ENCODE measurements at regions not wholly inside any gene's neighbourhood (a gene's known extent, or its start where the extent isn't known, plus 50 kb on each side); places are given as distances from the start of the nearest gene placed in this dataset.

DNA sequence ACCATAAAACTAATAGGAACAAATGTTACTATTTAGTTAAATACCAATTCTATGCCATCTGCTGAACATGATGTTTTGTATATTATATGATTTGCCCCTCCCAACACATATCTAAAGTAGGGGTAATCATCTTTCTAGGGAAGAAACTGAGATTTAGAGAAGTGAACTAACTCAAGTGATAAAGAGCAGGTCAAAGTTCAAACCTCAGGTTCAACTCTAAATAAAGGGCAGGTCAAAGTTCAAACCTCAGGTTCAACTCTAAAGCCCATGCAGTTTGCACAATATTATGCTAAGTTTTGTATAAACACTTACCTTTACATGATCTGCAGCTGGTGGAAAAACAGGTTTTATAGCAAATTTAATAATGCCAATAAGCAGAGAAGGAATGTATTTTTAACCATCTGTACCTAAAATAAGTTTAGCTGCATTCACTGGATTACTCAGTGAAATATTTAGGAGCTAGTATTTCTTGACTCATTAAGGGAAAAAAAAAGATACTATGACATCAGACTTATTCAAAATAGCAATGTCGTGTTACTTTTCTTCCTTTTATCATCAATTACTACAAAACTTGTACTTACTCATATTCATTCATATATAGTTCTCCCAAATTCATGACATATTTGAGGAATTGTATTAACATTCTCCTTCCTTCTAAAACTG lies 1194.3 kb upstream of the CELF2 start:
- no peak for ATAC-seq
- no peaks in the 10 kb centered on the region for H3K27me3 ChIP-seq (ENCODE audit: control insufficient read depth, insufficient read depth, low read length)
- Mint-ChIP-seq H3K4me3 (no peak overlapping the region), H3K9me3 (peaks cover 4 to 6% of the 10 kb centered on the region in 2 donors), H3K27me3 (ENCODE audit: low read depth in 2 of 2) (no peaks in the 10 kb centered on the region), H3K27ac (no peak overlapping the region), H3K36me3 (no peaks in the 10 kb centered on the region), H3K4me1 (no peaks in the 10 kb centered on the region)
- no peak overlapping the region for H3K4me3 ChIP-seq (ENCODE audit: low read length)
- DNase-seq = no peak
- TF ChIP-seq, protein P1, sequence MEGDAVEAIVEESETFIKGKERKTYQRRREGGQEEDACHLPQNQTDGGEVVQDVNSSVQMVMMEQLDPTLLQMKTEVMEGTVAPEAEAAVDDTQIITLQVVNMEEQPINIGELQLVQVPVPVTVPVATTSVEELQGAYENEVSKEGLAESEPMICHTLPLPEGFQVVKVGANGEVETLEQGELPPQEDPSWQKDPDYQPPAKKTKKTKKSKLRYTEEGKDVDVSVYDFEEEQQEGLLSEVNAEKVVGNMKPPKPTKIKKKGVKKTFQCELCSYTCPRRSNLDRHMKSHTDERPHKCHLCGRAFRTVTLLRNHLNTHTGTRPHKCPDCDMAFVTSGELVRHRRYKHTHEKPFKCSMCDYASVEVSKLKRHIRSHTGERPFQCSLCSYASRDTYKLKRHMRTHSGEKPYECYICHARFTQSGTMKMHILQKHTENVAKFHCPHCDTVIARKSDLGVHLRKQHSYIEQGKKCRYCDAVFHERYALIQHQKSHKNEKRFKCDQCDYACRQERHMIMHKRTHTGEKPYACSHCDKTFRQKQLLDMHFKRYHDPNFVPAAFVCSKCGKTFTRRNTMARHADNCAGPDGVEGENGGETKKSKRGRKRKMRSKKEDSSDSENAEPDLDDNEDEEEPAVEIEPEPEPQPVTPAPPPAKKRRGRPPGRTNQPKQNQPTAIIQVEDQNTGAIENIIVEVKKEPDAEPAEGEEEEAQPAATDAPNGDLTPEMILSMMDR (IDR thresholded peaks at IDR 0.05) = no peak
- H3K9me3 ChIP-seq (ENCODE audit: control insufficient read depth, insufficient read depth, low read length) = peaks cover 7% of the 10 kb centered on the region
- intact Hi-C loops (cut with micrococcal nuclease) = no loop called here
- H3K27ac ChIP-seq (ENCODE audit: low read length) = no peak overlapping the region
- no peaks in the 10 kb centered on the region for H3K4me1 ChIP-seq (ENCODE audit: control insufficient read depth, insufficient read depth, low read length)
- no peaks in the 10 kb centered on the region for H3K36me3 ChIP-seq (ENCODE audit: control insufficient read depth, insufficient read depth, low read length)
- 83% methylated on average over 1 of the region's 1 CpG for WGBS (ENCODE audit: insufficient coverage)

DNA sequence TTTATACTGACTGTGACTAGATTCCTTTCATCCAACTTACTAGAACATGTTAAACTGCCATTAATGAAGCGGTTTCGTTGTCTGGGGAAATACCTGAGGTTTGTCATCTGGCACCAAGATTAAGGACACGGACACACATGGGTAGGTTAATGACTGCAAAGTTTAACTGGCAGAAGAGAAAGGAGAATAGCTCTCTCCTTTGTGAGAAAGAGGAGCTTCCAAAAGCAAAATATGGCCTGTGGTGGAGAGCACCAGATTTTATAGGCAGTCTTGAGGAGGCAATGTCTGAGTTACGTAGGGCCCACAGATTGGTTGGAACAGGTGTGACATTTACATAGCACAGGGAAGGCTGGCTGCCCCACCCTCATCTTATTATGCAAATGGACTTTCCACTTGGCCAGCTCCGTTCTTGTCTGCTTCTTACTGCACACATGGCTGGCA lies 1193.0 kb upstream of the CELF2 start:
- H3K27ac ChIP-seq (ENCODE audit: low read length) = no peak overlapping the region
- 84% methylated on average over 5 of the region's 5 CpGs for WGBS (ENCODE audit: insufficient coverage)
- H3K9me3 ChIP-seq (ENCODE audit: control insufficient read depth, insufficient read depth, low read length) = peaks cover 3% of the 10 kb centered on the region
- no peaks in the 10 kb centered on the region for H3K27me3 Mint-ChIP-seq (ENCODE audit: low read depth in 2 of 2)
- ATAC-seq (no peak), DNase-seq (no peak)
- no peaks in the 10 kb centered on the region for H3K36me3 ChIP-seq (ENCODE audit: control insufficient read depth, insufficient read depth, low read length)
- H3K27ac Mint-ChIP-seq = no peak overlapping the region
- intact Hi-C loops (cut with micrococcal nuclease) = no loop called here
- H3K4me1 ChIP-seq (ENCODE audit: control insufficient read depth, insufficient read depth, low read length) = no peaks in the 10 kb centered on the region
- peaks cover 4% of the 10 kb centered on the region in 2 donors for H3K9me3 Mint-ChIP-seq
- TF ChIP-seq, protein P1 (IDR thresholded peaks at IDR 0.05) = no peak
- no peaks in the 10 kb centered on the region for H3K27me3 ChIP-seq (ENCODE audit: control insufficient read depth, insufficient read depth, low read length)
- no peaks in the 10 kb centered on the region for H3K4me1 Mint-ChIP-seq
- no peak overlapping the region for H3K4me3 Mint-ChIP-seq
- H3K36me3 Mint-ChIP-seq = no peaks in the 10 kb centered on the region
- no peak overlapping the region for H3K4me3 ChIP-seq (ENCODE audit: low read length)

DNA sequence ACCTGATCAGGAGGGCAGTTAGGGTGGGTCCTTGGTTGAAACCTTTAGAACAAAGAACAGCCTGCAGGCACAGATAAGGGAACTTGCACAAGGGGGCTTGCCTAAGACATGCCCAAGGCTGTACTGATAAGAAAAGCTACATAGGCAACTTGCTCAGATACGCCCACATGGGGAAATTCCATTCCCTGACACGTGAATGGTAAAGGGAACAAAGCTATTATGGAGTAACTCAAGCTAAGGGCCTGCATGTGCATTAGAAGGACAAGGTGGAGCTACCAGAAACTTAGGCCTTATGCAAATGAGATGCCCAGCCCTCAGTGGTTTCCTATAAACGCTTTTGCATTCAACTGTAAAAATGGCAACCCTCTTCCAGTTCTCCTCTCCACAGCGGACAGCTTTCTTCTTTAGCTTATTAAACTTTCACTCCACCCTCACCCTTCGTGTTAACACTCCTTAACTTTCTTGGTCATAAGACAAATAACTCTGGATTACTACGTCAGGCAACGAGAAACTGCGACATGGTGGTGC lies 1192.1 kb upstream of the CELF2 start:
- Mint-ChIP-seq H3K4me3 (no peak overlapping the region), H3K9me3 (peaks cover 4% of the 10 kb centered on the region in 2 donors), H3K4me1 (no peaks in the 10 kb centered on the region), H3K27me3 (ENCODE audit: low read depth in 2 of 2) (no peaks in the 10 kb centered on the region), H3K27ac (no peak overlapping the region), H3K36me3 (no peaks in the 10 kb centered on the region)
- Histone ChIP-seq H3K9me3 (ENCODE audit: control insufficient read depth, insufficient read depth, low read length) (peaks cover 3% of the 10 kb centered on the region), H3K4me3 (ENCODE audit: low read length) (no peak overlapping the region), H3K4me1 (ENCODE audit: control insufficient read depth, insufficient read depth, low read length) (no peaks in the 10 kb centered on the region), H3K27me3 (ENCODE audit: control insufficient read depth, insufficient read depth, low read length) (no peaks in the 10 kb centered on the region), H3K27ac (ENCODE audit: low read length) (no peak overlapping the region), H3K36me3 (ENCODE audit: control insufficient read depth, insufficient read depth, low read length) (no peaks in the 10 kb centered on the region)
- 80% methylated on average over 5 of the region's 8 CpGs for WGBS (ENCODE audit: insufficient coverage)
- ATAC-seq (peak in 1 of 3 donors; percentile 50), DNase-seq (no peak)
- TF ChIP-seq, protein P1 (IDR thresholded peaks at IDR 0.05) = no peak
- intact Hi-C loops (cut with micrococcal nuclease) = no loop called here

DNA sequence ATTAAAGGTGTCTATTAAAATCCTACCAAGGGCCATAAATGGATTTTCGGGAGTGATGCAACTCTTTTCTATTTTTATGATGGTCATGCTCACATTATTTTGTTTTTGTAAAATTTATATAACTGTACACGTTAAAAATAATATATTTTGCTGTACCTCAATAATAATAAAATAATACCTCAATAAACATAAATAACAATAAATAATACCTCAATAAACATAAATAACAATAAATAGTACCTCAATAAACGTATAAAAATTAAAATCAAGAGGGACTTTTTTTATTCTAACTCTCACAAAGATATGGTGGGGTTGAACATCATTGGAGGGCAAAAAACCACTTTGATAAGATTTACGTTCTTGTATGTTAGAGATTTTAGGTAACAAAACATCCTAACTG lies 1189.6 kb upstream of the CELF2 start:
- no peak for DNase-seq
- no peak for ATAC-seq
- H3K36me3 Mint-ChIP-seq = no peaks in the 10 kb centered on the region
- H3K36me3 ChIP-seq (ENCODE audit: control insufficient read depth, insufficient read depth, low read length) = no peaks in the 10 kb centered on the region
- H3K9me3 ChIP-seq (ENCODE audit: control insufficient read depth, insufficient read depth, low read length) = peaks cover 3% of the 10 kb centered on the region
- no peak overlapping the region for H3K27ac Mint-ChIP-seq
- WGBS (ENCODE audit: insufficient coverage) = no CpG with 5 or more reads among the region's 4 CpGs
- no peak overlapping the region for H3K4me3 ChIP-seq (ENCODE audit: low read length)
- no peaks in the 10 kb centered on the region for H3K4me1 Mint-ChIP-seq
- TF ChIP-seq, protein P1 (IDR thresholded peaks at IDR 0.05) = no peak
- no peak overlapping the region for H3K27ac ChIP-seq (ENCODE audit: low read length)
- no peaks in the 10 kb centered on the region for H3K4me1 ChIP-seq (ENCODE audit: control insufficient read depth, insufficient read depth, low read length)
- no peak overlapping the region for H3K4me3 Mint-ChIP-seq
- H3K27me3 ChIP-seq (ENCODE audit: control insufficient read depth, insufficient read depth, low read length) = no peaks in the 10 kb centered on the region
- intact Hi-C loops (cut with micrococcal nuclease) = no loop called here
- H3K9me3 Mint-ChIP-seq = peaks cover 4% of the 10 kb centered on the region in 2 donors
- no peaks in the 10 kb centered on the region for H3K27me3 Mint-ChIP-seq (ENCODE audit: low read depth in 2 of 2)
